ENCODE measurements at regions not wholly inside any gene's neighbourhood (a gene's known extent, or its start where the extent isn't known, plus 50 kb on each side); places are given as distances from the start of the nearest gene placed in this dataset.

GRCh38 chr7:25988640-25989039 is 163.4 kb upstream of the NFE2L3 start:
- H3K27ac ChIP-seq (replicated peaks) = no peak overlapping the region
- no peak for TF ChIP-seq CTCF (IDR thresholded peaks at IDR 0.05; ENCODE audit: borderline replicate concordance)
- H3K27me3 ChIP-seq (ENCODE audit: low read depth) = peaks cover 73% of the 10 kb centered on the region
- no peaks in the 10 kb centered on the region for H3K36me3 ChIP-seq
- no peaks in the 10 kb centered on the region for H3K9me3 ChIP-seq (replicated peaks)
- H3K4me3 ChIP-seq = no peak overlapping the region
- intact Hi-C loops (cut with micrococcal nuclease) = no loop called here
- no peaks in the 10 kb centered on the region for H3K4me1 ChIP-seq
- no peak for DNase-seq

GRCh38 chr7:25989140-25989705 is 162.8 kb upstream of the NFE2L3 start:
- H3K9me3 ChIP-seq (replicated peaks) = no peaks in the 10 kb centered on the region
- no peaks in the 10 kb centered on the region for H3K36me3 ChIP-seq
- intact Hi-C loops (cut with micrococcal nuclease) = no loop called here
- DNase-seq = no peak
- H3K27me3 ChIP-seq (ENCODE audit: low read depth) = peaks cover 76% of the 10 kb centered on the region
- no peak overlapping the region for H3K4me3 ChIP-seq
- no peak for TF ChIP-seq CTCF (IDR thresholded peaks at IDR 0.05; ENCODE audit: borderline replicate concordance)
- H3K27ac ChIP-seq (replicated peaks) = no peak overlapping the region
- H3K4me1 ChIP-seq = no peaks in the 10 kb centered on the region

DNA sequence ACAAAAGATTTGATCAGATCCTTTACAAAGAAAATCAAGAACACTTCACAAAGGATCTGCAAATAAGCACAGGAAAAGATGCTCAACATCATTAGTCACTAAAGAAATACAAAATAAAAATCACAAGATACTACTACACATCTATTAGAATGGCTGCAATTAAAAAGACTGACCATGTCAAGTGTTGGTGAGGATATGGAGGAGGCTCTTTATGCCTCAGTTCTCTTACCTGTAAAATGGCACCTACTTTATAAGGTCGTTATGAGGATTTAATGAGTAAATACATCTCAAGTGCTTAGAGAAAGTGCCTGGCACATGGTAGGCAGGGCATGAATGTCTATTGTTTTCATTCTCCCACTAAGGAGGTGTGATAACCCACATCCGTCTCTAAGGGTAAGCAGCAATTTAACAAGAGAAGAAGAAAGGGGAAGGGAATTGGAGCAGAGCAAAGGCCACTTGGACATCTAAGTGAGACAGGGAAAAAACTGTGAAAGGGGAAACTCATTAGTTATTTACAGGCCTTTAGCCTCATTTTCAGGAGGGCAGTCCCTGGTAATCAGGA is 157.5 kb upstream of the NFE2L3 start:
- H3K36me3 ChIP-seq = no peaks in the 10 kb centered on the region
- peaks cover 70% of the 10 kb centered on the region for H3K27me3 ChIP-seq (ENCODE audit: low read depth)
- H3K4me3 ChIP-seq = no peak overlapping the region
- H3K27ac ChIP-seq (replicated peaks) = no peak overlapping the region
- intact Hi-C loops (cut with micrococcal nuclease) = no loop called here
- no peaks in the 10 kb centered on the region for H3K9me3 ChIP-seq (replicated peaks)
- no peak for TF ChIP-seq CTCF (IDR thresholded peaks at IDR 0.05; ENCODE audit: borderline replicate concordance)
- DNase-seq = no peak
- no peaks in the 10 kb centered on the region for H3K4me1 ChIP-seq

GRCh38 chr7:25995216-25995615 is 156.8 kb upstream of the NFE2L3 start:
- Histone ChIP-seq H3K4me1 (no peaks in the 10 kb centered on the region), H3K9me3 (replicated peaks) (no peaks in the 10 kb centered on the region), H3K36me3 (no peaks in the 10 kb centered on the region), H3K27ac (replicated peaks) (no peak overlapping the region), H3K27me3 (ENCODE audit: low read depth) (peaks cover 68% of the 10 kb centered on the region), H3K4me3 (no peak overlapping the region)
- intact Hi-C loops (cut with micrococcal nuclease) = no loop called here
- DNase-seq = no peak
- TF ChIP-seq CTCF (IDR thresholded peaks at IDR 0.05; ENCODE audit: borderline replicate concordance) = no peak

- no peak for TF ChIP-seq CTCF (IDR thresholded peaks at IDR 0.05; ENCODE audit: borderline replicate concordance)
- H3K27ac ChIP-seq (replicated peaks) = no peak overlapping the region
- H3K4me1 ChIP-seq = no peaks in the 10 kb centered on the region
- DNase-seq = no peak
- peaks cover 60% of the 10 kb centered on the region for H3K27me3 ChIP-seq (ENCODE audit: low read depth)
- intact Hi-C loops (cut with micrococcal nuclease) = no loop called here
- H3K36me3 ChIP-seq = no peaks in the 10 kb centered on the region
- no peak overlapping the region for H3K4me3 ChIP-seq
- no peaks in the 10 kb centered on the region for H3K9me3 ChIP-seq (replicated peaks)
Measured at GRCh38 chr7:25996006-25996408, 156.0 kb upstream of the NFE2L3 start.

Measured in left ventricle myocardium inferior (tissue), 1 donor.